NCI-H1436 (cell line): ENCODE measurements at regions not wholly inside any gene's neighbourhood (a gene's known extent, or its start where the extent isn't known, plus 50 kb on each side); places are given as distances from the start of the nearest gene placed in this dataset.

Experiments
- DNase-seq: peaks from one replicate; lab custom pipeline; 2025; lab: John Stamatoyannopoulos, UW

DNA sequence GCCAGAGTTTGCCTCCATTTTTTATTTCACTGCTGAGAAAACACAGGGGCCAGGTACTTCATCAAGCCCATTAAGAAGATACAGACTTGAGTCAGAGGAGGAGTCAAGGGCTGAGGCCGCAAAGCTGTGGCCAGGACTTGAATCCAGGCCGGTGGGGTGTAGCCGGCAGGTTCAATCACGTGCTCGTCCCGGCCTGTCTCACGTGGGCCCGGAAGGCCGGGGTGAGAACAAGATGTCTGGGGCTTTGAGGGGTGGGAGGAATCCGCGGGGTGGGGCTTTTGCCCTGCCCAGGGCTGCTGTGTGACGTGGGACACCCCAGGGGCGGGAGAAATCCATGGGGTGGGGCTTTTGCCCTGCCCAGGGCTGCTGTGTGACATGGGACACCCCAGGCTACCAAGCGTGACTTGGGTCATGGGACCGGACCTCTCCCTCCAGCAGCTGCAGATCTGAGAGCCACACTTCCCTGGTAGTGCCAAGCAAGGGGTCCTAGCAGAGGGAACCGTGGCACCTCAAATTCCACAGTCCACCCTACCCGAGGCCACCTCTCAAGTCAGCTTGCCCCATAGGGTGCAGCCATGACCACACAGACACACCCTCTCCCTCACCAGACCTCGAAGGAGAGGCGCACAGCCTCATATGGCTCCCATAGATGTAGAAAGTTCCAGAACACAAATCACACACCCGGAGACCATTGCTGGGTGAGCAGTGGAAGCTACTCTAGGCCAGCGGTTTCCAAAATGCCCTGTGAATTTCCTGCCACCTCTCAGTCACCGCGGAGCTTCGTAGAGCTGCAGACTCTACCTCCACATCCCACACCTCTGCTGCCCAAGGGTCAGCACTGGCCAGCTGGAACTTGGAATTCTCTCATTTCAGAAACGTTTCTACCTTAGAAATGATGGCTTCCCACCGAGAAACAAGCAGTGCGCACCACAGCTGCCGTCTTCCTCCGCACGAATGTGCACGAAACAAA lies 156.1 kb downstream of the DLL1 start:
- DNase-seq, result no peak

DNA sequence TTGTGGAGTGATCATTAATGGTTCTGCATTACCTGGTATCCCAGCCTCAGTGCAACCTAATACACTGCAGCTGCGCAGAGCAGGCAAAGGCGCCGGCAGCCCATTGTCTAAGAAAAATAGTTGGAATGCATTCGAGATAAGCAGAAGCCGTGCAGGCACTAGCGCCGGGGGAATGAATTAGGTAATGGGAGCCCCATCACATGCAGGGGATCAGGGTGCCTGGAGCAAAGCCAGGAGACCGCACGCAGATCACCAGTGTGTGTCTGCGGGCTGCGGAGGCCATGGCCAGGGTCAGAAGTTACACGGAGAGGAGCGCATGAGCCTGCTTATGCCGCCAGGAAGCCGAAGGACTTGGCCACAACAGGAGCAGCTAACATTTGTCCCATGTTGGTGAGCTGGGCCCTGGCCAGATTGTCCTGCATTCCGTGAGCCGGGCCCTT lies 156.8 kb downstream of the DLL1 start:
- DNase-seq, result peak; percentile 30

DNA sequence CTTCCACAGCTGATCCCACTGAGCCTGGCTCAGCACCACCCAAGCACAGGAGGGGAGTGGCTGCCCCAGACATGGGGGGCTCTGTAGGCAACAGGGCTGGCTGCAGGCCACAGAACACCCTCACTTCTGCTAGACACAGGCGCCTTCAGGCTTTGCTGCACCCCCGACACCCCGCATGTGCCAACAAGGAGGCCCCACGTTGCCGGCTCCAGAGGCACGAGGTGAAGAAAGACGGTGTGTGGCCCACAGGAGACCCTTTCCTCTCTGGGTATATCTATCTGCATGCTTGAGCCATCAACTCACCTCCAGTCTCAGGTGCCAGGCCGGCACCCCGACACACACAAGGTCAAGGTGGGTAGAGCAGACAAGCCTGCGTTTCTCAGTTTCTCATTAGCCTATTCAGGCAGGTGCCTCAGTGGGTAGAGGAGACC lies 158.3 kb downstream of the DLL1 start:
- DNase-seq, result no peak

DNA sequence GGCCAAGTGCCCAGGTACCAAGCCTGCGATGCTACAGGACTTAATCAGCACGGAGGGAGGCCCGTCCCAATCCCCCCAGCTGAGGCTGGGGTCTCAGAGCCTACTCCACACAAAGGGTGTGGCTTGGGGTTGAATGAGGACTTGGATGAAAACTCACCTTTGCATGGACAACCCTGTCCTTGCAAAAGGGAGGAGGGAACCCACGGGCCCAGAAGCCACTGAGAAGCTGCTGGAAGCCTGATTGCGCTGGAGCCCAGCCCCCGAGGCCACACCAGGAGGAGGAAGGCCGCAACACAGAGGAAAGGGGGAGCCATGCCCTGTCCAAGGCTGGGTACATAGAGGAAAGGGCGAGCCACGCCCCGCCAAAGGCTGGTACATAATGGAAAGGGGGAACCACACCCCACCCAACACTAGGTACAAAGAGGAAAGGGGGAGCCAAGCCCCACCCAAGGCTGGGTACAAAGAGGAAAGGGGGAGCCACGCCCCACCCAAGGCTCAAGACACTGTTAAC lies 158.8 kb downstream of the DLL1 start:
- no peak for DNase-seq

DNA sequence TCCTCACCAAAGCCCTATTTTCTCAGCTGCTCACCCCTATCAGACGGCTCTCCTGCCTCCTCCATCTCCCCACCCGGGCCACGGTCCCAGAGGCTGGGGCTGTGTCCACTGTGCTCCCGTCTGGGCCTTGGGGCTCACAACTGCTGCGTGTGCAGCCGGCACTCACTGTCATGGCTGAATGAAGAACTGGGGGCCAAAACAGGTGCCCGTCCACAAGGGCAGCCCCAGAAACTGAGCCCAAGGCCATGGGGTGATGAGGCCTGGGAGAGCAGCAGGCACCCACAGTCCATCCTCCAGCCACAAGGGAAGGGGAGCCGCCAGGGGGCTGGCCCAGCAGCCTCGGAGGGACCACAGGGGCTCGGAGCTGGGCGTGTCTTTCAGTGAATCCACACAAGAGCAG lies 159.5 kb downstream of the DLL1 start:
- no peak for DNase-seq

DNA sequence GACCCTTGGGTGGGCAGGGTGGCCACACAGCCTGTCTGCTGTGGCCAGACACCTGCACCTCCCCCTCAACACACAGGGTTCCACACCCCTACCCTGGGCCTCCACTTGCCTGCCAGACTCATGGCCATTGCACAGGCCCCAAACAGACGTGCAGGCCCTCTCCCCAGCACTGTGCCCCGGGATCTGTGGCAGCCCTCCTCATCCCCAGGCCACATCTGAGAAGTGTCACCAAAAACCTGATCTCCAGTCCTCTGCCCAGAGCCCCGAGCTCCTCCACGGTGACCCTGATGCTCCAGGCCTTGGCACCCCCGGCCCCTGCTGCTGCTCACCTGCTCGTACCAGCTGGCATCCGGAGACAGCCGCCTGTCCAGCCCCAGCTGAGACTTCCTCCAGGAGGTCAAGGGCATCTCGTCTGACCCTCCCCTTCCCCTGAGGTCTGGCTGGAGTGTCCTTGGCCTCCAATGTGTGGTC lies 160.1 kb downstream of the DLL1 start:
- DNase-seq, result no peak

DNA sequence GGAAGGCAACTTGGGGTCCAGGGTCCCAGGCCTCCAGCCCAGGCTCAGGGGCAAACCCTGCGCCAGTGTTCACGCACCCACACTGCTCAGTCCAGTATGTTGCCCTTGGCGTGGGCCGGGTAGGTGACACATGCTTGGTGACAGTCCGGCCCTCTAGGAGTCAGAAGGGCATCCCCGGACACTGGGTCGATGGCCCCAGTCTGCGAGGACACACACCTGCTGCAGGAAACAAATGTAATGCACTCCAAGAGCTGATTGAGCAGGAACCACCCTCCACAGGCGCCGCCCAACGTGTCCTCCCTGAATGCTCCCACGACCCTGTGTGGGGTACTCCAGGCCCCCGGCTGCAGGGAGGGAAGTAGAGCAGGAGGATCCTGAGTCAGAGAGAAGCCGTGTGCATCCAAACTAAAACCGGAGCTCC lies 160.7 kb downstream of the DLL1 start:
- no peak for DNase-seq

DNA sequence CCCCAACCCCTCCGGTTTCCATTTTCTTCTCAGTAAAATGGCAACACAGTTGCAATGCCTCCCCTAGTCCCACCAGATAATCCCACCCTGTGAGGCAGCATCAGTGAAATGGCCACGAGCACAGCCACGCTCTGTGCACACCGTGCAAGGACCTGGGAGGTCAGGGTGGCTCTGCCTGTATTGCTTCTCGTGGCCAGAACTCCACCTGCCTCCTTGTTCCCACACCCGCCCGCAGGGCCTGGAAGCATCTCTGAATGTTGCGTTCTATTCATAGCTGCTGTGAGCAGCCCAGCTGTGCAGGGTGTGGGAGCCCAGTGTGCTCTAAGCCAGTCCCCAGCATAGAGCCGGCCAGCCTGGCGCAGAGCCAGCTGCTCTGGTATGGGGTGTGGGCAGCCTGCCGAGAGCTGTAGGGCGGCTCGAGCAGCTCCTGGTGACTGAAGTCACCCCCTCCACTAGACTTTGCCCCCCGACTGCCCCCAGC lies 161.1 kb downstream of the DLL1 start:
- DNase-seq, result peak; percentile 42

DNA sequence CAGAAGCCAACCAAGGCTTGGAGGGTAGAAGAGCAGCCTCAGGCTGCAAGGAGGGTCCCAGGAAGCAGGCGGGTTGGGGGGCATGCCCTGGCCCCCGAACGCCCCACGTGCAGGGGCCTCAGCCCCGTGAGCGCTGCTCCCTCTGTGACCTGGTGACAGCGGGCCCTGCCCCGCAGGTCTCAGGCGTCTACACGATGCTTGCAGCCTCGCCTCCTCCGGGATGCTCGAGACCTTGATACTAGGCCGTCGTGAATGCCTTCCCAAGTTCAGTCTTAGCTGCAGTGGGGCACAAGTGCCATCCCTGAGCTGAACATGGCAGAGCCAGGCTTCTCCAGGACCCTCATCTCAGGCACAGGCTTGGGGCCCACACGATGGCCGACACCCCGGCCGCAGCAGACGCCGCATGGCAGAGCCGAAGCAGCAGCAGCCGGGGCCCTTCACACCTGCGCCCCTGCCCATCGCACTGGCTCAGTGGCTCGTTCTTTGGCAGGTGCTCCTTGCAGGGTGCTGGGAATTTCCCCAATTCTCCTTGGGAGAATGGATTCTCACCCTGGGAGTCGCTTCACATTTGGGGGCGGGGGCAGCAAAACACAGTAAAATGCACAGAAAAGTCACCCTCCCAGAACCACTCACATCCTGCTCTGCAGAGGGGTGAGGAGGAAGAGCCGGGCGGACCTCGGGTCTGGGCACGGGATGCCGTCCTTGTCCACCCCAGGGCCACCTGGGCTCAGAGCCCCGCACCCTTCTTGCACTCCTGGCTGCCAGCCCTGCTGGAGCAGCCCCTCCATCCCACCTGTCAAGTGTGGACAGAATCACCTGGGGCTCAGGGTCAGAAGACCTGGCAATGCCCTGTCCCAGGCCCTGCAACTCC lies 161.8 kb downstream of the DLL1 start:
- DNase-seq, result no peak

DNA sequence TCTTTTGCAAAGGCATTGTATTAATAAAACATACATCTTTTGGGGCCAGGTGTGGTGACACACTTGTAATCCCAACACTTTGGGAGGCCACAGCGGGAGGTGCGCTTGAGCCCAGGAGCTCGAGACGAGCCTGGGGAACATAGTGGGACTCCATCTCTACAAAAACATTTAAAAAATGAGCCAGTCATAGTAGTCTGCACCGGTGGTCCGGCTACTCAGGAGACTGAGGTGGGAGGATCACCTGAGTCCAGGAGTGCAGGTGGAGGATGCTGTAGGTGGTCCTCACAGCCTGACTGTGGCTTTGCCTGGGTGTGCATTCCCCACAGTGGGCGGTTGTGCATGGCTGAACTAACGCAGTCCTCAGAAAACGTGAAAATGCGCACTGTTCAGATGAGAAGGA lies 162.5 kb downstream of the DLL1 start:
- no peak for DNase-seq

DNA sequence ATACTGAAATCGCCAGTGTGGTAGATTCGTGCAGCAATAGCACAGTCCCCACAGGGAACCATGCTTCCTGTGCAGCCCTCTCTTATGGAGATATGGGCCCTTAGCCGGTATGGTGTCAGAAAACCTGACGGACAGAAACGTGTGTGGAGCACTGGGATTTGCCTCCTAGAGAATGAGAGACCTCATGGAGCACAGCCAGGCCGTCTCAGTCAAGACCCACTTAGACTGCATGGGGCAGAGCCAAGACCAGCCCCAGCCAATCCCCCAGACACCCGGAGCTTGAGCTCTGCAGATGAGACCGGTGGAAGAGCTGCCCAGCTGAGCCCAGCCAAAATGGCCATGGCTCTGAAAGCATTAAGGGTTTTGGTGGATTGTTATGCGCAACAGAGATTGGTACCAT lies 163.7 kb downstream of the DLL1 start:
- no peak for DNase-seq

DNA sequence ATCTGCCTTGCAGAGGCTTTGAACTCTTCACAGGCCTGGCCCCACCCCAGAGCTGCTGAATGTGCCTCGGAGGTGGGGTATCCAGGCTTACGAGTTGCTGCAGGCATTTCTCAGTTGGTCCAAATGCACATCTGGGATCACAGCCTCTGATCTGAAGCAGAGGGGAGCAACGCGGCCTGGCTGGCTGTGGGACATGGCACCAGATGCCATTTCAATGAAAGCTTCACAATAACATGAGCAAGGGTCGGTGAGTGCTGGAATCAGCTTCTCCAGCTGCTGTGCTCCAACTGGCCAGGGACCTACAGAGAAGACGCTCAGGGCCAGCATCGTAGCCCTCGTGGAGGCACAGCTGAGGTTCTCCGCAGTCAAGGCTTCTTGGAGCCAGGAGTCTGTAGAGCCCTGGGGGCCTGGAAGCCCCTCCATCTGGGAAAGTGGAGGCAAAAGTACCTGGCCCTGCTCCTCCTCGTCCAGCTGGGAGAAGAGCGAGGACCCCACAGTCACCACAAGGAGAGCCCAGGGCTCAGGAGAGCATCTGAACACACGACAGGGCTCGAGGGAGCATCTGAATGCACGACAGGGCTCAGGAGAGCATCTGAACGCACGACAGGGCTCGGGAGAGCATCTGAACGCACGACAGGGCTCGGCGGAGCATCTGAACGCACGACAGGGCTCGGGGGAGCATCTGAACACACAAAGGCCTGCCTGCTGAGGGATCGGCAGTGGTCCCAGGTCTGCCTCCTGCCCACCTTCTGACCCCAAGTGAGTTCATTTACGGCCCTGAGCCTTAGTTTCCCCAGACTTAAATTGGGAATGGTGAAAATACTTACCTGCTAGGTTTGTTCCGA lies 165.2 kb downstream of the DLL1 start:
- DNase-seq, result no peak

DNA sequence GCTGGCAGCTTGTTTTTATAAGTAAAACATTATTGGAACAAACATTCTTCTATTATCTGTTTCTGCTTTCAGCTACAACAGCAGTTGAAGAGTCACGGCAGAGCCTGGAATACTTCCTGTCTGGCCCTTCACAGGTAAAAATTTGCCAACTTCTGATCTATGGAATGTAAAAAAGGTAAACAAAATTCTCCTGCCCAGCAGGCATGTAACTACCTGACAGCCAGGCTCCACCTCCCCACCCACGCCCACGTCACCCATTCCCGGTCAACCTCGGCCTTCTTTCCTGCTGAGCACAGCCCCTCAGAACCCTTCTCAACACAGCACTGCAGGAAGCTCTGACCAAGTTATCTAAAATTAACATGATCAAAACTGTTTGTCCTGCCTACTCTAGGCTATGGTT lies 166.0 kb downstream of the DLL1 start:
- DNase-seq, result no peak

DNA sequence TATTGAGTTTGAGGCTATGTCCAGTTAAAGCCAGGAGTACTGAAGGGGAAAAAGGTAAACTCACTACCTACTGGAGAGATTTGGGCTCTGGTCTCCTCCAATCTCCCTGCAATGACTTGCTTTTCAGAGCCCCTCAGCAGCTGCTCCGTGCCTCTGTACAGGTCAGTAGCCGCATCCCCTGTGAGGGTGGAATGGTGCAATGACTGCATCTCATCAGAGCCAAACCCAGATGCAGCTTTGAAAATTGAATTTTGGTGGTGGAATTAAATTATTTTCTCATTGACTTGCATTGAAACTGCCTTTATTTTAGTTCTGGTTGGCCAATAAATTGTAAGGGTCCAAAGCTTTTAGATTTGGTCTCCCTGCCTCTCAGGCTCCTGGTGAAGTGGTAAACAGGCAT lies 166.7 kb downstream of the DLL1 start:
- no peak for DNase-seq

DNA sequence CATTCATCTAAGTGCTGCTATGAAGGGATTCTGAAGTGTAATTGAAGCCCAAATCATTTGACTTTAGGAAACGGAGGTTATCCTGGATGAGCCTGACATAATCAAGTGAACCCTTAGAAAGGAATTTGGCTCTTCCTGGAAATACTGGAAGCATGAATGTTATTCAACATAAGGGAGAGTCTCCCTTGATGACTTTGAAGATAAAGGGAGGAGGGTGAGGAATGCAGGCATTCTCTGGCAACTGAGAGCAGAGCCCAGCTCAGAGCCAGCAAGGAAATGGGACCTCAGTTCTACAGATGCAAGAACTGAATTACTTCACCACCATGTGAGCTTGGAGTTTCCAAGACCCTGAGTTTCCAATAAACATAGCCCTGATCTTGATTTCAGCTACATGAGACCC lies 168.2 kb downstream of the DLL1 start:
- DNase-seq, result no peak

DNA sequence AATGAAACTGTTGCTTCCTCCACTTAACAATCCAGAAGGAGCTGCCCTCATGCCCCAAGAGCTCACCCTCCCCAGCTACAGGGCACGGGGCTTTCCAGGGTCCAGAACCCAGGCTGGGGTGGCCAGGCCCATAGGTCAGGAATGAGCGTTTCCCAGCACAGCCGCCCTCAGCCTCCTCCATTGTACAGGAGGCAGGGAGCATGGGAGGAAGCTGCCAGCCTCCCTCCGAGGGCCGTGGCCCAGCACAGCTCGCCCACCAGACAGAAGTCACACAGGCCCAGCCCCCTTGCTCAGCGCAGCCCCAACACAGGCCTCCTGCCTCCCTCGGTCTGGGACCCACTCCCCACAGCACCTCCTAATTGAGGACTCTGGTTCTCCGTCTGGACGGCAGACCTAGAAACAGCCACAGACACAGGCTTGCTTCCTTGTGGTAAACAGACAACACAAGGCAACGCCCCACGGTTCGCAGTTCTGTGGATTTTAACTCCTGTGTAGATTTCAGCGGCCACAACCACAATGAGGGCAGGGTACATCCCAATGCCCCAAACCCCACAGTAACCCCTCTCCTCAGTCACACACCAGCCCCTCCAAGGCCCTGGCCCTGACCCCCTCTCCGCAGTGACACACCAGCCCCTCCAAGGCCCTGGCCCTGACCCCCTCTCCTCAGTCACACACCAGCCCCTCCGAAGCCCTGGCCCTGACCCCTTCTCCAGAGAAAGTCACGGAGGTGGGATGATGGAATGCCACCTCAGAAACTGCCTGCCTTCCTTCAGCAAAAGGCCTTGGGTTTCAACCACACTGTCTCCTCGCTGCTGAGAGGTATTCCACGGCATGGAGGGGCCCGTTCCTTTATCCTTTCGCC lies 173.5 kb downstream of the DLL1 start:
- no peak for DNase-seq

DNA sequence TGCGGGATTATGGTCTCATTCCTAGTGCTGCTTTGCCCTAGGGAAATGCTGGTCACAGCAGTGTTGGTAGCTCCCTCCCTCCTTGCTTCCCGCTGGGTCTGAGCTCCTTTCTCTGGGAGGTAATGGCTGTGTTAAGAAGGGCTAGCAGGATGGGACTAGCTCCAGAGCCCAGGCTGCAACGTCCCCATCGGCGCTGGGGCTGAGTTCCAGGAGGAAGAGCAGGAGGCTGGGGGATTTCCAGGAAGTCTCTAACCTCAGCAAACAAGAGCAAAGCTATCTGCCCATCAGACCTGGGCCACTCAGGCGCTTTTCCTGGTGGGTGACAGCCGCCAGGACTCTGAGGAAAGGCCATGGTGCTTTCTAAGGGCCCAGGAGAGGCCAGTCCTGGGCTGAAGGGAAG lies 174.2 kb downstream of the DLL1 start:
- DNase-seq, result no peak

DNA sequence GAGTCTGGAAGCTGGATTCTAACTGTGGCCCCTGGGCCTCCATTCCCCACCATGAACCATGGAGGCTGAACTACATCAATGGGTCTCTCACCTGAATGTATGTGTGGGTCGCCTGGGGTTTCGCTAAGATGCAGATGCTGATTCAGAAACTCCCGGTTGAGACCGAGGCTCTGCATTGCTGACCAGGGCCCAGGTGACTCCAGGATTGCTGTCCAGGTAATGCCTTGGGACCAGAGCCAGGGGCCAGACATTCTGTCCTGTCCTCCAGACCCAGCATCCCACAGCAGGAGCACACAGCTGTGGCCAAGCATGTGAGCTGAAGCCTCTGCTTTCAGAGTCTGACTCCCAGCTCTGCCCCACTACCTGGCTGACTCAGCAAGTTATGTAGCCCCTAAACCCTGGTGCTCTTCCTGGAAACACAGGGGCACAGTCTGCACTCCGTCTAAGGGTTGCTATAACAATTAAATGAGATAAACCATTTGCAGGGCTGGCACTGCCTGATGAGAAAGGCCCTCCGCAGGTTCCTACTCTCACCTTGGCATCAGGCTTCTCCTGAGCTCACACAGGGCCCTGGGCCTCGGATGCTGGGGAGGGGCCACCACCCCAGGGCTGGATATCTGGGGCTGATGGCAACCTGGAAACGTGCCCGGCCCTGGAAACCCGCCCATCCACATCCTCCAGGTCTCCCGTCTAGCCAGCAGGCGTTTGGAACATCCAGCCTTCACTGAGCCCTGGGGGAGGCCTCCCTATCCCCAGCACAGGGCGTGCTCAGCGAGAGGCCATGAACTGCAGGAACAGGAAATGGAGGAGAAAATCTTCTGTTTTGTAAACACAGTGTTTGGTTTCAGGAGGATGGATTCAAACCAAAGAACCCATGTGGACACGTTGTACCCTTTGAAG lies 175.7 kb downstream of the DLL1 start:
- no peak for DNase-seq

DNA sequence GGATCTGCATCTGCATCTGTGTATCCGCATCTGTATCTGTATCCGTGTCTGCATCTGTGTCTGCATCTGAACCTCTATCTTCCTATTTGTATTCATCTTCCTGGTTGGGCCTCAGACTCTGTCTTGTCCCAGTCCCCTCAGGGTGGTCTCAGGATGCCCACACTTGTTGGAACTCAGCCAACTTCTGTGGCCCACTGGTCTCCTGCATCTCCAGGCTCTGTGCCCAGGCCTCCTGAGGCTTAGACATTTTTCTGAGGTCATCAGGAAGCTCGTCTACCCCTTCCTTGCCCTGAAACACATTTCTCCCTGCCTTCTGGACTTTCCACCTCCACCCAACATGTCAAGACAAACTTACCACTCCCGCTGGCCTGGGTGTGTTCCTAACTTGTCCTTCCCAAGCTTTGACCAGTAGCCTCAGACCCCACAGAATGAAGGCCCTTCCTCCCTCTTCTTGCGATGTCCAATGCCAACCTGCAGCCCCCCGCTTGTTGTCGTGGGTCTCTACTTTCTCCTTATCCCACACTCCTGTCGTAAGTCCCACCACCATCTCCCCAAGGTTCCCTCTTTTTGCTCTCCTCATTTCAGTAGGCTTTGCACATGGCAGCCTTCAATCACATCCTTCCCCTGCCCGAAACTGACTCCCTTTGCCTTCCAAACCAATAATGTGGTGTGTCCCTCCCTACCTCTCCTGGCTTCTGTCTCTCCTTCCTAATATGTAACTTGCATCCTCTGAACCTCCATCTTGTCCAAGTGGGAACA lies 176.5 kb downstream of the DLL1 start:
- DNase-seq, result no peak
